HG03103 (cell line): ENCODE measurements at regions not wholly inside any gene's neighbourhood (a gene's known extent, or its start where the extent isn't known, plus 50 kb on each side); places are given as distances from the start of the nearest gene placed in this dataset.

Experiments
- ATAC-seq: cut with Tn5 transposase; IDR thresholded peaks from one replicate; pipeline ENCODE4 v1.9.1; 2021; ENCODE audit warnings: low read depth; ENCODE audit not compliant: unreplicated experiment

DNA sequence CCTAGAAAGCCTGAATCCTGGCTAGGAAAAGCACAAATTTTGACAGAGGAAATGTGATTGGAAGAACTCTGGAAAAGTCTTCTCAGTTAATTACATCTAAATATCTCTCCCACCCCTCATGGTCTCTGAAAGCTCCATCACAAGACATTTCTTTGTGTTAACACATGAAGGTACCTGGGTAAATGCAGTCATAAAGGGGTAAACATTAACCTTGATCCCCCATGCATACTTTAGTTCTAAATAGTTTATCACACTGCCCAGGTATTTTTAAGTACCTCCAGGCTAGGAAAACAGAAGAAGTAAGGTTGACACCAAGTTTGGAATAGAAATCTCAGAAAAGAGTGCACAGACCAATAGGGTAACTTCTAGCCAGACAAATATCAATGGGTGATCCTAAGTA, 334.5 kb downstream of the PIK3R1 start:
- no peak for ATAC-seq

DNA sequence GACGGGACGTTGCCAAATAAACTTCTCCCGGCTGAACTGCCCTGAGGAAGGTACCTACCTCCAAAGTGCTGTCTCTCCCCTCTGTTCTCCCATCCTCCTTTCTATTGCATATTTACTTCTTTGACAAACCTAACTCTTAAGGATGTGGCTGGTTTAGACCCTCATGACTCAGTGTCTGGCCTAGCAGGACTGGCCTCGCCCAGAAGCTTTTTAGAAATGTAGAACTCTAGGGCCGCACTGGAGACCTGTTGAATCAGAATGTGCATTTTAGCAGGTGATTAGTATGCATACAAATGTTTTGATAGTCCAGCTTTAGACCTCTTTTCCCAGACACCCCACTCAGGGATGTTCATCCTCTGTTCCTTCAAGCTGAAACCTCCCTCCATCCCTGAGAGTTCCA, 335.9 kb downstream of the PIK3R1 start:
- no peak for ATAC-seq

DNA sequence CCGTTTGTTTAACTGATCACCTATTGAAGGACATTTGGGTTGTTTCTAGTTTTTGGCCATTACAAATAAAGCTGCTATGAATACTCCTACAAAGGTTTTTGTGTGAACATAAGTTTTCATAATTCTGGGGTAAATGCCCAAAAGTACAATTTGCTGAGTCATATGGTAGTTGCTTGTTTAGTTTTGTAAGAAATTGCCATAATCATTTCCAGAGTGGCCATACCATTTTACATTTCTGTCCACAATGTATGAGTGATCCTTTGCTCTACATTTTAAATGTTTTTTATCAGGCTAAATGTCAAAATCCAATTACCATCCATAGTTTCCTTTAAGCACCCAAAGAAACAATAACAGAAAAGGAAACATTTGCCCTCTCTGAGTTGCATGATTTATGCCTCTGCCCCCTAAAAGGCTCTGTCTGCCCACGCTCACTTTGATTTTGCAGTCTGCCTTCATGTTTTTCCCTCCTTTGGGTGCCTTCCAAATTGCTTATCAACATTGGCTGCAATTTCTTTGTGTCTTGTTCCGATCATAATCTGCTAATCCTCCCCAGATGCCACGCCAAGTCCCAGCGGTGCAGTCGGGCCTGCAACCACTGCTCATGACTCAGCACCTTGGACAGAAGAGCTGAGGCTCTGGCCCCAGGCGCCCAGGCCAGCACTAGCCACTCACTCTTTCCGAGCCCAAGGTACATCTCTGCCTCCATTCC, 339.2 kb downstream of the PIK3R1 start:
- ATAC-seq = no peak

DNA sequence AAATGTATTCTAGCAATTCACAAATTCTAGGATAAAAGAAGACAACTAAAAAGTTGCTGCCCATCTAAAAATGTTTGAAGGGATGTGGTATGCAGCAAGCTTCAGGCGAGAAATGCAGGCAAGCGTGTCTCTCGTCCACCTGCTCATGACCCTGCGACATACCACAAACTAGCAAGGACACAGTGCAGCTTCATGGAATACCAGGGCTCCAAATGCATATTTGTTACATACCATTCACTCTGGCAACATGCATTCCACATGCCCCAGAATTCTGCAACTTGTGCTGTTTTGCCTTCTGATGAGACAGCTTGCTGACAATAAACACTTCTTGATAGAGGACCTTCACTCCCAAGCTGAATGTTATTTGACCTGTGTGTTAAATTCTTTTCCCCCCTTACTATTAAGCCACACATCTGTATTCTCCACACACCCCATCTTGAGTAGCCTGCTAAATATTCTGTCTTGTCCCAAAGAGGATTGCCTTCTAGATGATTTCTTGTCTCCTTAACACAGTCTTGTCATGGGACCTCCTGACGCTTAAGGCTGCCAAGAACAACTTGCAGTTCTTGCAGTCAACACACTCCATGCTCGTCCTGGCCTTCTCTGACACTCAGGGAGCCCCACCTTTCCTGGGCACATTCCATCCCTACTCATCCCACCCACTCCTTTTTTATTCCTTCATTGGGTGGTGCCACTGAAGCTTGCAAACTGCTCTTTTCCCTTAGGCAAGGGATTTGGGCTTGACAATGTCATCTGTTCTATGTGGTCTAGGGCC, 340.5 kb downstream of the PIK3R1 start:
- ATAC-seq = no peak

DNA sequence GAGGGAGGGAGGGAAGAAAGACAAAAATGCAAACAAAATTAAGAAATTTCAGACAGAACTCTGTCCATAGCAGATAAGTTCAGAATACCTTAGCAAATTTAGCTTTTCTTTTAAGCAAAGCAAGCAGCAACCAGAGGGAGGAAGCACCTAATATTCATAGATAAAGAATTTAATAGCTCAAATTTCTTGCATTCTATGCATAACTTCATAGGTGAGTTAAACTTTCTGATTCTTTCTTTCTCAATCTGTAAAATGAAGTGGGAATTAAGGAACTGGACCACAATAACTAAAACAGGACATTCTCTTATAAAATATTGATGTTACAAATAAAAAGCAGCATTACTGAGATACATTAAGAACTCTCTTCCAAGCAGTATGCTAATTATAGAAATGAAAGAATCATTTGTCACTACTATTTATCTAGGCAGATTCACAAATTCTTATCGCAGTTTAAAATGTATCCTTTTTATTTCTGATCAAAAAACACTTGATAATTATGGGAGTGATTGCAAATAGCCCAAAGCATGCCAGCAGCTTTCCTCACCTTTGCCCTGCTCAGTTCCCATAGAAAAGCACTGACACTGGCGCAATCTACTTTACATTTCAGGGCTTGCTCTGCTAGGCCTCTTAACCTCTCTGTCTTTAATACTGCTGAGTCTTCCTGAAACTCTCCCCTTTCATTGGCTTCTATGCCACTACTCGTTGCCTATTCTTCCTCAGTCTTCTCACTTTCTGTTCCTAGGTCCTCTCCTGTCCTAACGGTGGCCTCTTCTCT, 341.8 kb downstream of the PIK3R1 start:
- ATAC-seq = no peak

DNA sequence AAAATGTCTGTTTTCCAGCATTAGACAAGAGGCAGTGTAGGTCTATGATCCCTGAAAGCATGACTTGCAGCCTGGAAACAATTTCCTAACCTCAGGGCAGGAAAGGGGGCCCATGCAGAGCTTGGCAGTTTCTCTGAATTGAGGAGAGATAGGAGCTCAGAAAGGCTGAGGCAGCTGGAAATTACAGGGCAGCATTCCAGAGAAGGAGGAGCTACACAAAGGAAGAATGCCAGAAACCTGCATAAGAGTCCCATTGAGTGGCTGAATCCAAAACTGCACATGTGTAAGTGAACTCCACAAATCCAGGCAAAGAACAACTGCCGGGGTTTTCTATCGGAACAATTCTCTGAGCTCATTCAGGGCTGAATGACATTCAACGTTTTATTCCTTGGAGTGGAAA, 346.8 kb downstream of the PIK3R1 start:
- ATAC-seq = no peak

DNA sequence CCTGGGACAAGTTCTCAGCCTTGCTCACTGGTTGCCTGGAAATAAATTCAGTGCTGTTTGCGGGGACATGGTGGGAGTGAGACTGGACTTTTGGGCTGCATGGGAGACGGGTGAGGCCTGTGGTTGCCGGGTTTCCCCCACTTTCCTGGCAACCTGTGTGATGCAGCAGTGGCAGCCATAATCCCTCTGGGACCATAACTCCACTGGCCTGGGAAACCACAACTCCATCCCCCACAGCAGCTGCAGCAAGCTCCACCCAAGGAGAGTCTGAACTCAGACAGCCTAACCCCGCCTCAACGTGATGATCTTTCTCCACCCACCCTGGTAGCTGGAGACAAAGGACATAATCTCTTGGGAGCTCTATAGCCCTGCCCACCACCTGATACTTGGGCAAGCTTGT, 349.9 kb downstream of the PIK3R1 start:
- ATAC-seq = peak; percentile 73

DNA sequence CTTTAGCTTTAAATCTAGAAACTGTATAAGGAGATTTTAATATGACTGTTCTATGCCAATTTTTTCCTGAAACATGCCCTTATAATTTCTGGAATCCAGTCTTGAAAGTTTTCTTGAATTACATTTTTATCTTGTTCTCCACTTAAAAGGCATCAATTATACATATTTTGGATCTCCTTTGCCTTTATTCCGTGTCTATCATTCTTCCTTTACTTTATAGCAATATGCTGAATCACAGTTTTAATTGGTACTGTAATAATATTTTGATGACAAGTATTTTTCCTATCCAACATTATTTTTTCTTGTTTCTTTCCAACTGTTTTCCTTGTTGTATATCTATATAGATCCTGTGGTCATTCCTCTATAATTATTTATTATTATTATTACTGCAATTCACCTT, 361.2 kb downstream of the PIK3R1 start:
- no peak for ATAC-seq

DNA sequence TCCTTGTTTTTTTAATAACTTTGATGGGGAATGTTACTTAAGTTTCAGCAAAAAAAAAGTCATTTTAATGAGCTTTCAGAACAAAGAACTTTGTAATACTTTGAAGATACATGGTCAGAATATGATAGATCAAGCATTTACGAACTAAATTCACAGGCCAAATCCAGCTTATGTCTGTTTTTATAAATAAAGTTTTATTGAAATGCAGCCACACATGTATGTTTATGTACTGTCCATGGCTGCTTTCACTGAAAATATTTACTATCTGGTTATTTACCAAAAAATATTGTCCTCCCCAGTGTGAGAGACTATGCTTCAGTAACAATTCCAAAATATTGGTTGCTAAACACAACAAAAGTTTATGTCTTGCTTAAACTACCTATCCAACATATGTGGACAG, 366.7 kb downstream of the PIK3R1 start:
- ATAC-seq = no peak

DNA sequence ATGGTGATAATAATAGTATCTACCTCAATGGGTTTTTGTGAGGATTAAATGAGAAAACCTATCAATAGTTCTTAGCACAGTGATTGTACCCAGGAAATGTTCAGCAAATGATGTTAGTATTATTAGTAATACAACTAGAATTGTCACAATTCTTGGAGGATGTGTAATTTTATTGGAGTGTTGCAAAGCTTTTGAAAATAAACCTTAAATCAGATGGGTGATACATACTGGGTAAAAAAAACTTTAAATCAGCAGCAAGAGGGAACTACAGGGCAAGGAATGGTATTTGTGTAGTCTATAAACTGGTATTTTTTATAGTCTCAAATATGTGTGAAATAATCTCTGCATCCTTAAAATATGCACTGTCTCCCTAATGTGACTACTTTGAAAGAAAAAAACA, 371.6 kb downstream of the PIK3R1 start:
- no peak for ATAC-seq

DNA sequence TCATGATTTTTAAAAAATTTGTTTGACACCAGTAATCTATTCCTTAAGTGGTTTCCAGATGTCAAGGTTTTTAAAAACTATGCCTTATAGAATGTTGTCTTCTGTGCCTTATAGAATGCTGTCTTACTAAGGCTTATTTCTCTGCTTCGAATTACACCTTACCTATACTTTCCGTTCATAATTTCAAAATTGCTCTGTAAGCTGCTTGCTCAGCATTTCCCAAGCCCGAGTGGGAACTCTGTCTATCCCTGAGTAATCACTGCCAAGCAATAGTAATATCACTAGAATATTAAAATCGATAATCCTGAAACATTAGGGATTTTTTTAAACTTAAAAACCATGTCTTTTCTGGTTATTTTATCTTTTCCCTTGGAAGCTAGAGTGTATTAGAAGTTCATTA, 376.3 kb downstream of the PIK3R1 start:
- ATAC-seq = no peak

DNA sequence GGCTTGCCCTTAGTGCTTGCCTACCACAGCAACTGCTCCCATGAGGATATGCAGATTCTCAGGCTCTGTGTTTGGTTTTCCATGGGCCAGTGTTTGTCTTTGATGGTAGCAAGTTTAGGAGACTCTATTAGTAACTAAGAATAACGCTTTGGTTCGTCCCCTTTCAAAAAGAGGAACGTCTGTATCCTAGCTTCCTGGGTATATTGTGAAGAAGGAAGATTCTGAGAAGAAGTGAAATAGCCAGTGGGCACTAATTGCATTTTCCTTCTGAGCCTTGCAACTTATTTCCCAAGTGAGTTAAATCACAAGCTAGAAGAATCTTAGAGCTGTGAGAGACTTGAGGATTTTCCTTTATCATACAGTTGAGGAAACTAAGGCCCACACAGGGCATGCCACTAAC, 376.8 kb downstream of the PIK3R1 start:
- ATAC-seq = no peak

DNA sequence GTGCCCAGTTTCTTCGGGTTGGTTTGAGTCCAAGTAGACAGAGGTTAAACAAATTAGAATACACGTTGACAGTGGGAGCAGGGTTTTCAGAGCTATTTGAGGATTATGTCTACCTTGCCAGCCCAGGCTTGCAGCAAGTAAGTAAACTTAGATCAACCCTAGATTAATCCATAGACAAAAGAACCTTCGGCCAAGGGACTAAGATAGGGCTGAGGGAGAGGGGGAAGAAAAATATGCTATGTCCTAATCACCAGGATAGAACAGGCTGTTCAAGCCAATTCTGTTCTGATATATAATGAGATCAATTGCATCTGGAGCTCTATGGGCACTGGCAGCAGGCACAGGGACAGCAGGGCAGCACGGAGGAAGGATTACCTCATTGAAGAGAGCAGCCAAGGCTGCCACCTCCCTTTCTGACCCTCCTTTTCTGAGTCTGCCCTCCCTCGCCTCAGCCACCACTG, 377.7 kb downstream of the PIK3R1 start:
- ATAC-seq = no peak

DNA sequence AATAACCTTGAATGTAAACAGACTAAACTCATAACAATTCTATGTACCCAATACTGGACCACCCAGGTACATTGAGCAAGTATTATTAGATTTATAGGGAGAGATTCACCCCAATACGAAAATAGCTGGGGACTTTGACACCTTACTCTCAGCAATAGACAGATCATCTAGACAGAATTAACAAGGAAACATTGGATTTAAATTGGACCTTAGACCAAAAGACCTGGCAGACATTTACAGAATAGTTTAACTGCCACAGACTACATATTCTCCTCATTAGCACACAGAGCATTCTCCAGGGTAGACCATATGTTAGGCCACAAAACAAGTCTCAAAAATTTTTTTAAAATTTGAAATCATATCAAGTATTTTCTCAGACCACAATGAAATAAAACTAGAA, 397.4 kb downstream of the PIK3R1 start:
- ATAC-seq = no peak

DNA sequence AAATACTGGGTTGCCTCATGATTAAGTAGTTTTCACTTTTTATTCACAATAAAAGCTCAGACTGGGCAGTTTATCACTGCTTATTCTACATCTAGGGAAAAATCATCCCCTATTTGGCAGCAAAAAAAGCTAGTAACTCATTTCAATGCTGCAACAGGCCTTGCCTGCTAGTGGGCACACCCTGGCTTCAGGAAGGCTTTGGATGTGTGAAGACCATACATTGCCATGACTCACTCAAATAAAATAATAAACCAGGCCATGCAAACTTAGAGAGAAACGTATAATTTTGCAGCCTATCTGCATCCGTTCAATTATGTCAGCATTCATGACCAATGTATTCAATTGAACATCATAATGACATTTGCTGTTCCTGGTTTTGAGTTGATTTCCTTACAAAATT, 402.9 kb downstream of the PIK3R1 start:
- ATAC-seq = no peak

DNA sequence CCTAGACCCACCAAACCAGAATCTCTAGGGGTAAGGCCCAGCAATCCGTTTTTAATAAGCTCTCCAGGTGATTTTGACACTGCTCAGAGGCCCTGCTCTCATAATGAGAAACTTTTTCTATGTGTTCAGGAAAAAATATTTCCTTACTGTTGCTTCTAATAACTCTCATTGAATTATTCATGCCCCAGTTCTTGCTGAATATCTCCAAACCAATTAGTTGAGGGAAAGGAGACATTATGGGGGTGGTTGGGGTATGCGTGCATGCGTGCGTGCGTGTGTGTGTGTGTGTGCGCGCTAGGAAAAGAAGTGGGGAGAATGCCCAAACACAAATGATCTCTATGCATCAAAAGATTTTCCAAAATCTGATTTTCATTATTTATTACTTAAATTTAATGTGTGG, 411.4 kb downstream of the PIK3R1 start:
- no peak for ATAC-seq

DNA sequence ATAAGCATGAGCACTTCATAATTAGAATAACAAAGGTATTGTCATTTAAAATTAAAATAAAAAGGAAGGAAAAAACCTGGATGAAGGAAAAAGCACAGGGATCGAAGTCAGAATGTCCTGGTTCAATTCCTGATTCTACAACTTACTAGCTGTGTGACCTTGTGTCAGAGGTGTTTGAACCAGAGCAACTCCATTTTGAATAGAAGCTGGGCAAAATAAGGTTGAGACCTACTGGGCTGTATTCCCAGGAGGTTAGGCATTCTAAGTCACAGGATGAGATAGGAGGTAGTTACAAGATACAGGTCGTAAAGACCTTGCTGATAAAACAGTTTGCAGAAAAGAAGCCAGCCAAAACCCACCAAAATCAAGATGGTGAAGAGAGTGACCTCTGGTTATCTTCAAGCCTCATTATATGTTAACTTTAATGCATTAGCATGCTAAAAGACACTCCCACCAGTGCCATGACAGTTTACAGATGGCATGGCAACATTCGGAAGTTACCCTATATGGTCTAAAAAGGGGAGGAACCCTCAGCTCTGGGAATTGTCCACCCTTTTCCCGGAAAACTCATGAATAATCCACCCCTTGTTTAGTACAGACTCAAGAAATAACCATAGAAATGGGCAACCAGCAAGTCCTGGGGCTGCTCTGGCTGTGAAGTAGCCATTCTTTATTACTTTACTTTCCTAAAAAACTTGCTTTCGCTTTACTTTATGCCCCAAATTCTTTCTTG, 412.7 kb downstream of the PIK3R1 start:
- no peak for ATAC-seq

DNA sequence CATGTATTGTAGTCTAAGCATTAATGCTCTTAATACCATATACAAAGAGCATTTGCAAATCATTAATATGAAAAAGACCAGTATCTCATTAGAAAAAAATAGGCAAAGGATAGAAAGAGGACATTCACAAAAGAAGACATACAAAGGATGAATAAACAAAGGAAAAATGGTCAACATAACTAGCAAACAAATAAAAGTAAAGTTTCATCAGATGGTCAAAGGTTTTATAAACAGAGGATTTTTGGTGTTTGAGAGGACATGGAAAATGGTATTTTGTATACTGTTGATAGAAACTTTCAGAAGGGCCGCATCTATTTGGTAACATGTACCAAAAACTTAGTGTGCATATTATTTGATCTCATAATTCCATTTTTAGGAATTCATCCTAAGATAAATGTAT, 414.8 kb downstream of the PIK3R1 start:
- ATAC-seq = no peak

DNA sequence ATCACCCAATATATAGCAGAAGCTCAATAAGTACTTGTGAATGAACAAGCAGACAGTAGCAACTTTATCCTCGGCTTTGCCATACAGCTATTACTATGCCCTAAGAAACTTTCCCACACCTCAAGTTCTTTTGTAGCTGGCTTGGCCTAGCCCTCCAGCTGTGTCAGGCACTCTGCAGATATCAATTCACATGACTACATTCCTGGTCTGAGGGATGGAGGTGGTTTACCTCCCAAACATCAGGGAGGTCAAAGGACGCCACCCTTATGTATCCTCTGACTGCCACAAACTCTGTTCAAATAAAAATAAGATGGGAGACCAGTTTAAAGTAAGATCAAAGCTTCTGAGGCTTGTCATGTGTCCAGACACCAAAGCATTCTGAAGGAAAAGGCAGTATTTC, 416.3 kb downstream of the PIK3R1 start:
- ATAC-seq = no peak

DNA sequence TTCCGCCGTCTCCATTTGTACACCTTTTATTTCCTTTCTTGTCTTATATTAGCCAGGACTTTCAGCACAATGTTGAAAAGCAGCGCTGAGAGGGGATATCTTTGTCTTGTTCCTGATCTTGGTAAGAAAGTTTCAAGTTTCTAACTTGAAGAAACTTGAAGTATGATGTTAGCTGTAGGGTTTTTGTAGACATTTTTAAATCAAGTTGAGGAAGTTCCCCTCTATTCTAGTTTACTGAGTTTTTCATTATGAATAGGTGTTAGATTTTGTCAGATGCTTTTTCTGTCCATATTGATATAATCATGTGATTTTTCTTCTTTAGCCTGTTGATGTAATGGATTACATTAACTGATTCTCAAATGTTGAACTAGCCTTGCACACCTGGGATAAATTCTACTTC, 425.7 kb downstream of the PIK3R1 start:
- no peak for ATAC-seq

DNA sequence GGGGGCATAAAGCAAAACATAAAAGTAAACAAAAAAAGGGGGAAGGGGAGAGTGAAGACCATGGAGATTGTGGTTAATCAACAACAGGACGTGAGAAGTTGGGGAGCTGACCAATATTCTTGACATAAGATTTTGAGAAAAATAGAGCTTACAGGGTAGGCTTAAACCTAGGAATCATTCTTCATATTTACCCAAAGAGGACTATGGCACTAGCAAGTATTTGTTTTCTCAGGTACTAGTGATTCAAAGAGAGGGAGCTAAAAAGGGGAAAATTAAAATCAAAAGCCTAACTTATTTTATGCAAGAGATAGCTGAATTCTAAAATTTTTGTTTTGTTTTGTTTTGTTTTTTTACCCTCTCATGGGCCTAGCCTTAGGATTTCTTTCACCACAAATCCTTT, 427.5 kb downstream of the PIK3R1 start:
- ATAC-seq = no peak
